NCI-H2196 (cell line): ENCODE measurements at regions not wholly inside any gene's neighbourhood (a gene's known extent, or its start where the extent isn't known, plus 50 kb on each side); places are given as distances from the start of the nearest gene placed in this dataset.
"Not testable (repeated sequence)": the region's sequence is repeated elsewhere in the genome, so short reads cannot be mapped to it uniquely, and the experiment has no call there.

Experiments used
- DNase-seq: peaks from one replicate; lab custom pipeline; 2025; ENCODE audit not compliant: unreplicated experiment; lab: John Stamatoyannopoulos, UW

GRCh38 chr20:48007351-48007750 lies 222.1 kb upstream of the SULF2 start:
- no peak for DNase-seq

- no peak for DNase-seq
Measured at GRCh38 chr20:48006036-48006833, 221.0 kb upstream of the SULF2 start.

GRCh38 chr20:48003021-48003420 lies 217.7 kb upstream of the SULF2 start:
- no peak for DNase-seq

GRCh38 chr20:48002517-48002970 lies 217.3 kb upstream of the SULF2 start:
- DNase-seq, result no peak

GRCh38 chr20:47999166-47999565 lies 213.9 kb upstream of the SULF2 start:
- no peak for DNase-seq

GRCh38 chr20:47998736-47999135 lies 213.5 kb upstream of the SULF2 start:
- no peak for DNase-seq

- DNase-seq, result no peak
Measured at GRCh38 chr20:47995661-47996060, 210.4 kb upstream of the SULF2 start.

- DNase-seq, result no peak
Measured at GRCh38 chr20:47993817-47994216, 208.5 kb upstream of the SULF2 start.

GRCh38 chr20:47993035-47993755 lies 207.9 kb upstream of the SULF2 start:
- DNase-seq, result no peak

GRCh38 chr20:47991875-47992488 lies 206.7 kb upstream of the SULF2 start:
- DNase-seq, result no peak

- DNase-seq, result no peak
Measured at GRCh38 chr20:47990507-47991150, 205.3 kb upstream of the SULF2 start.

- DNase-seq, result no peak
Measured at GRCh38 chr20:47989957-47990356, 204.7 kb upstream of the SULF2 start.

- DNase-seq, result no peak
Measured at GRCh38 chr20:47988676-47989075, 203.4 kb upstream of the SULF2 start.

- DNase-seq, result peak; percentile 24
Measured at GRCh38 chr20:47985092-47985850, 200.0 kb upstream of the SULF2 start.

- DNase-seq, result no peak
Measured at GRCh38 chr20:47984437-47984836, 199.2 kb upstream of the SULF2 start.

GRCh38 chr20:47983642-47984041 lies 198.4 kb upstream of the SULF2 start:
- DNase-seq, result not testable (repeated sequence)

GRCh38 chr20:47982574-47983360 lies 197.5 kb upstream of the SULF2 start:
- DNase-seq, result no peak

- no peak for DNase-seq
Measured at GRCh38 chr20:47981222-47981621, 195.9 kb upstream of the SULF2 start.

- DNase-seq, result no peak
Measured at GRCh38 chr20:47980336-47981177, 195.3 kb upstream of the SULF2 start.
